ENCODE measurements at regions not wholly inside any gene's neighbourhood (a gene's known extent, or its start where the extent isn't known, plus 50 kb on each side); places are given as distances from the start of the nearest gene placed in this dataset.

- no peak for DNase-seq (ENCODE audit: low read depth in 2 of 2)
Observed at GRCh38 chr20:17818187-17818586, 118.4 kb downstream of the BANF2 start.

GRCh38 chr20:17816804-17817587, 117.2 kb downstream of the BANF2 start:
- no peak for DNase-seq (ENCODE audit: low read depth in 2 of 2)

- DNase-seq (ENCODE audit: low read depth in 2 of 2) = no peak
Observed at GRCh38 chr20:17811628-17811965, 111.8 kb downstream of the BANF2 start.

GRCh38 chr20:17810847-17811627, 111.3 kb downstream of the BANF2 start:
- DNase-seq (ENCODE audit: low read depth in 2 of 2) = no peak

- no peak for DNase-seq (ENCODE audit: low read depth in 2 of 2)
Observed at GRCh38 chr20:17810062-17810631, 110.4 kb downstream of the BANF2 start.

GRCh38 chr20:17809362-17810061, 109.7 kb downstream of the BANF2 start:
- no peak for DNase-seq (ENCODE audit: low read depth in 2 of 2)

- DNase-seq (ENCODE audit: low read depth in 2 of 2) = no peak
Observed at GRCh38 chr20:17808782-17809181, 109.0 kb downstream of the BANF2 start.

GRCh38 chr20:17808357-17808756, 108.6 kb downstream of the BANF2 start:
- no peak for DNase-seq (ENCODE audit: low read depth in 2 of 2)

- DNase-seq (ENCODE audit: low read depth in 2 of 2) = no peak
Observed at GRCh38 chr20:17807651-17808050, 107.9 kb downstream of the BANF2 start.

GRCh38 chr20:17806739-17807441, 107.1 kb downstream of the BANF2 start:
- DNase-seq (ENCODE audit: low read depth in 2 of 2) = no peak

GRCh38 chr20:17806107-17806506, 106.3 kb downstream of the BANF2 start:
- DNase-seq (ENCODE audit: low read depth in 2 of 2) = no peak

- no peak for DNase-seq (ENCODE audit: low read depth in 2 of 2)
Observed at GRCh38 chr20:17803765-17804164, 104.0 kb downstream of the BANF2 start.

- DNase-seq (ENCODE audit: low read depth in 2 of 2) = no peak
Observed at GRCh38 chr20:17799575-17800227, 99.9 kb downstream of the BANF2 start.

- no peak for DNase-seq (ENCODE audit: low read depth in 2 of 2)
Observed at GRCh38 chr20:17798601-17799000, 98.8 kb downstream of the BANF2 start.

- DNase-seq (ENCODE audit: low read depth in 2 of 2) = no peak
Observed at GRCh38 chr20:17797579-17797978, 97.8 kb downstream of the BANF2 start.

- no peak for DNase-seq (ENCODE audit: low read depth in 2 of 2)
Observed at GRCh38 chr20:17797161-17797560, 97.4 kb downstream of the BANF2 start.

GRCh38 chr20:17796091-17796563, 96.4 kb downstream of the BANF2 start:
- DNase-seq (ENCODE audit: low read depth in 2 of 2) = no peak

GRCh38 chr20:17795501-17796071, 95.8 kb downstream of the BANF2 start:
- DNase-seq (ENCODE audit: low read depth in 2 of 2) = no peak

GRCh38 chr20:17795003-17795402, 95.2 kb downstream of the BANF2 start:
- no peak for DNase-seq (ENCODE audit: low read depth in 2 of 2)

- DNase-seq (ENCODE audit: low read depth in 2 of 2) = no peak
Observed at GRCh38 chr20:17794400-17794799, 94.6 kb downstream of the BANF2 start.

- no peak for DNase-seq (ENCODE audit: low read depth in 2 of 2)
Observed at GRCh38 chr20:17793986-17794385, 94.2 kb downstream of the BANF2 start.

Measured in stimulated activated CD8-positive, alpha-beta memory T cell treated with anti-CD3 and anti-CD28 coated beads, Interleukin-2, amount 100 ng/mL, for 1 hour (primary cell).